NCI-H2196 treated with DMSO at 0.1 percent for 48 hours (cell line): ENCODE measurements at regions not wholly inside any gene's neighbourhood (a gene's known extent, or its start where the extent isn't known, plus 50 kb on each side); places are given as distances from the start of the nearest gene placed in this dataset.

Experiments
- DNase-seq: peaks from one replicate; lab custom pipeline; 2025; ENCODE audit not compliant: unreplicated experiment; lab: John Stamatoyannopoulos, UW

DNA sequence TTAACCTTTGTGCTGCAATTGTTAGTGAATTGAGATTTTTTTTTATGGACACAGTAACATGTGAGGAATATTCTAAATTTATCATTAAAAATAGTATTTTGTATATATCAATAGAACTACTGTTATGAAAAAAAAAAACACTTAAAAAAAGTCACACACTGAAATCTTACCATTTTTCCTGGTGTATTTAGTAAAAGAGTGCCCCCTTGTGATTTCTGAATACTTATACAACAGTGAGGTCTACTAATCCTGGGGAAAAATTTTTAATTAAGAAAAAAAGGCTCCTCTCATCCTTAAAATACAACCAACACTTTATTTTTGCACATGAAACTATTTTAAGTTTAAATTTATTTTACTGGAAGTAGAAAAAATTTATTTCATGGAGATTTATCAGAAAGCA, 56.4 kb upstream of the SPOCK3 start:
- DNase-seq: no peak

DNA sequence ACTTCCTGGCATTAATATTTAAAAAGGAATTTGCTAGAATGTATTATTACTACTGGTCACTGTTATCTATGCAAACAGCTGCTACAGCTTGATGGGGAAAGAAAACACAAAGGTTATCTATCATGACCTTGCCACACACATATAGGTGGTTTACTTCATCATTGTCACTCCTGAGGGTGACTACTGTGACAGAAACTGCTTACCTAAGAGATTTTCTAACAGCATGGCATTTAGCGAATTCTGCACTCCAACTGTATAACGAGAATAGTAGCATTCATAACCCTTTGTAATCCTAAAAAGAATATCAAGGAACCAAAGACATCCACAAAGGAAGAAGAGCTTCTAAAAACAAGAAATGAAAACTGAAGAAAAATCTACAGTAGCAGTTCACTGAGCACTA, 74.6 kb upstream of the SPOCK3 start:
- DNase-seq: no peak

DNA sequence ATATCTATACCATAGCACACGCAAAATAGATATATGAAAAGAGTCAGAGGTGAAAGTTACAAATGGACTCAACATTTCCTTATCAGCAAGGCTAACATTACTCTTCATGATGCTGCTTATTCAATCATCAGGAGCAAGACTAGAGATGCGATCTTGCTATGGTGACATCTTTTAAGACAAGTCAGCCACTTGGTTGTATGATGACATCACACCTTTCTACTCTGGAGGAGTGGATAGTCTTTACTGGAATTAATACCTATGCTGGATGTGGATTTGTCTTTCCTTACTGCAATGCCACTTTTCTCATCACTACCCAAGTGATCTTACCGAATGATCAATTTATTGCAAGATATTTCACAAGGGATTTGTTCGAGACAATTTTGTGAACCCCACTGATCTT, 87.0 kb upstream of the SPOCK3 start:
- DNase-seq: no peak

DNA sequence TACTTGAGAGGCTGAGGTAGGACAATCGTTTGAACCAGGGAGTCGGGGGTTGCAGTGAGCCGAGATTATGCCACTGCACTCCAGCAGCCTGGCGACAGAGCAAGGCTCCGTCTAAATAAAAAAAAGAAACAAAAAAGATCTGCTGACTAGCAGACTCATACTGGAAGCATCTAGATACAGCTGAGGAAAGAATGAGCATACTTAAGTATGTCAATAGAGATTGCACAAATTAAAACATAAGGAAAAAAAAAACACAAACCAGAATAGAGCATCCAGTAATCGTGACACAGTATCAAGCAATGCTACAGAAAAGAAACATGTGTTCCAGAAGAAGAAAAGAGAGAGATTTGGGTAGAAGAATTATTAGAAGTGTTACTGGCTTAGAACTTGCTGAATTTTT, 105.5 kb upstream of the SPOCK3 start:
- no peak for DNase-seq

DNA sequence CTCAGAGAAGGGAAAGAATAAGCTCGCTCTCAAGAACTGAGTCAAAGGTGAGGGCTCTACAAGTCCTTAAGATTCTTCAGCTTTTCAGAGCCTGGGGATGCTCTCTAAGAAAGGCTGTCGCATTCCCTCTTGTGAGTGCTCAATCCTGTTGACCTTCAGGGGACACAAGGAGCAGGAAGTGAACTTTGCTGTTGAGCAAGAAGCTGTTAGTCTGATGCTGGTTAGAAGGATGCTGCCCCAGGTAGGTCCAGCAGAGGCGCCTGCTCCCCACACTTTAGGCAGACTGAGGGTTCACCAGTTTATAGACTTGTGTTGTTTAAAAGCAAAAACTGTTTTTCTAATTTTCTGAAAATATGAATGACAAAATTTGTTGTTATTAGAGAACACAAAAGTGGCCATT, 125.4 kb upstream of the SPOCK3 start:
- no peak for DNase-seq

DNA sequence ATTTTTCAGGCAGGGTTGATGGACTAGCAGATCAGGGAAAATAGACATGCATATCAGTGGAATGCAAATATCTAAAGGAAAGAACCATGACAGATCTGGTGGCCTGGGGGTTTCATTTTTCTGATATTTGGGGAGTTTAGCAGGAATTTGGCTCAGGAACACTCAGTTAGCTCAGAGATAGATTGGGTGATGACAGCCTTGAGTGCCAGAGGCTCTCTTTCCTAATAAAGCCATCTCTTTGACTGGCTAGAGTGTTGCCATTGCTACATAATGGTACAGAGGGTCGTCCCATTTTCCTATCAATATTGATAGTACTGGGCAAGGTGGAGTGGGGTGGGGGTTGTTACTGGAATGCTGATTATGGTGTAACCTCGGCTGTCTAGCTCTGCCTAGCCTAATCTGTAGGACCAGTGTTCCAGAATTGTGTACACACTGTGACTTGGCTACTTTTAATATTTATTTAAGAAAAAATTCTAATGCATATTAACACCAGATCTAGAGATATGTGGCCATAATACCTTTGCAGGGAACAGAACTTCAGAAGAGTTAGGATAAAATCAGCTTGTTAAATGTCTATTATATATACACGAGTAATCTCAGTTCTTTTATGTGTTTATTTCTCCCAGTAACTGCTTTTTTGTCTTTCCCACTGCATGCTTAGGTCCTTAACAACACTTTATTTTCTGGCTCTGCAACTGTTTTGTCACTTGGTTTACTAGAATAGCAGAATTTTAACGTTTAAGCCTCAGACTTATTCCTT, 145.0 kb upstream of the SPOCK3 start:
- DNase-seq: no peak

DNA sequence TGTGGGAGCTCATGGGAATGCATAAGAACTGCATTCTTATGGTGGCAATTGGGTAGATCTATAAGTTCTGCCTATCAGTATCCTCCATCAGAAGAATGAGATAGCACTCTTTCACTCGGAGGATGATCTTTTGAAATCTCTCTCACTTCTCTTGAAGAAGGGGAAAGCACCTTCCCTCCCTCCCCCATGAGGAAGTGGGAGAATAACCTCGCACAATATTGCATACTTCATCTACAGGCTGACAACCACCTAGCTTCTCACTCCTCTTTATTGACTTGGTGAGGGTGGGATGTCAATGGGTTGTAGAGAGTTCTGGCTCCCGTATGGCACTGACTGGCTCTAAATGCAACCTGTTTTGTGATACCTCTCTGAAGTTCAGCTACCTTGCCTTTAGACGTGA, 146.7 kb upstream of the SPOCK3 start:
- no peak for DNase-seq

DNA sequence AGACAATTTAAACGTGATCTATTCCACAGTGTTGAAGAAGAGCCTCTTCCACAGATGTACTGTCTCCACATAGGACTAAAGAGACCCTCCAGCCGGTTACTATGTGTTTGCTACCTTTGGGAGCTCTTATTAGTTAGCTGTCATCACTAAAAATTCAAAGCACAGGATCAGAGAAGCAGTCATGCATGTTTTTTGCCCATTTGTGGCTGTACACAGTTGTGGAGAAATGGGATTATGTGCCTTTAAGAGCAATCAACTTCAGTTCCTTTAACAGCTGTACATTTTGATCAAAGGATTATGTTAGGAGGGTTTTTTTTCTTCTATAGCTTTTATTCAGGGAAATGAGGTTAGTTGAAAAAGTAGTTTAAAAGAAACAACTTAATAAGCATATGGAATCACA, 149.0 kb upstream of the SPOCK3 start:
- DNase-seq: no peak

DNA sequence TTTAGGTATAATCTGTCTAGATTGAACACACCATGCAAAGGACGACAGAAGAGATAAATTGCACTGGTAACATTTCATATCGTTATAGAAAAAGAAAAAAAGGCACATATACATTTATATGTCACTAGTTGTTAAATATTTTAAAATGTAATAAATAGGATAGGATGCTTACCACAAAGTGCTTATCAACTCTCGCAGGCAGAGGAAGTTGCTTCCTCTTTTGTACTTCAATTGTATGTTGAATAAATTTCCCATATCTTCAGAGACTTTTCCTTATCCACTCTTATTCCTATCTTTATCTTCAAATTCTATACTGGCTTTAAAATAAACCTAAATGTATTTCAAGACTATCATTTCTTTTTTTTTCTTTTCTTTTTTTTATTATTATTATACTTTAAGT, 163.3 kb upstream of the SPOCK3 start:
- DNase-seq: no peak

DNA sequence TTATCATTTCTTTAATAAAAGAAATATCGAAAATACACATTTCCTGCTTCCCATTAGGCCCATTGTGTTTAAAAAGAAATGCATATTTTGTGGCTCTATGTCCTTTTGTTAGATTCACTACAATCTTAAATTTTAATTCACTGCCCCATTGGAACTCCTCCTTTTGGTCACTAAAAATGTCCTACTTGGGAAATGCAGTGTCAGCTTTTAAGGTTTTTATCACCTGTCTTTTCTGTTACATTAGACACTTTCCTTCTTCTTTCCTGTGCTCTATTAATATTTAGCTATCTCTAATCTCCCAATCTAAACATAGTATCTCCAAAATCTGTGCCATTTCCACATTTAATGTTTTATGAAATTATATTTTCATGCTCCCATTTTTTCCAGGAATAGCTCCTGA, 164.9 kb upstream of the SPOCK3 start:
- DNase-seq: no peak

DNA sequence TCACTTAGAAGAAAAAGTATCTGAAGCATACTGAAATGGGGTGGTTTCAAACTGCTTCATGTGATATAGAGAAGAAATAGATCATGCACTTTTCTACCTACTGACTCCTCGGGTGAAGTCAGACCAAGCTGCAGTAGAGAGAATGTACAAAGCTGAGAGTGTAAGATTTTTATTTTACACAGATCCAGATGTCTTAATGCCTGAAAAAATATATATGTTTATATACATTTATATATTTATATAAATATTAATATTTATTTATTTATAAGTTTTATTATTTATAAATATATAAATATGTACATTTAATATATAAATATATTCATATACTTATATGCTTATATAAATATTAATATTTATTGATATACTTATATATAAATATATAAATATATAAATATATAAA, 171.9 kb upstream of the SPOCK3 start:
- DNase-seq: no peak

DNA sequence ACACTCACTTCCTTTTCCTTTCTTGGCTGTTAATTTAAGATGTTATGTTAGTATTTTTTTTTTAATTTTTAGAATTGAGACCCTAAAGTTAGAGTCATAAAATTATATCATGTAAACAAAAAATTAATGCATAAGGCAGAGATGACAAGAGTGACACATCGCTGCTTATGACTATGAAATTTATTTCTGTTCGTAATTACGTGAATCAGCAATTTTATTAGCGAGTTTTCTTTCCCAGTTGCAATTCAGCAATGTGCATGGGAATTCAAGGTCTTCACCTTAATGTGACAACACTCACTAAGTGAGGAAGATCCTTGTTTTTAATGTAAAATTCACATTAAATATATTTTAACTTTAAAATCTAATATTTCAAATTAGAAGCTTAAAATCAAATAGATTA, 181.2 kb upstream of the SPOCK3 start:
- DNase-seq: no peak

DNA sequence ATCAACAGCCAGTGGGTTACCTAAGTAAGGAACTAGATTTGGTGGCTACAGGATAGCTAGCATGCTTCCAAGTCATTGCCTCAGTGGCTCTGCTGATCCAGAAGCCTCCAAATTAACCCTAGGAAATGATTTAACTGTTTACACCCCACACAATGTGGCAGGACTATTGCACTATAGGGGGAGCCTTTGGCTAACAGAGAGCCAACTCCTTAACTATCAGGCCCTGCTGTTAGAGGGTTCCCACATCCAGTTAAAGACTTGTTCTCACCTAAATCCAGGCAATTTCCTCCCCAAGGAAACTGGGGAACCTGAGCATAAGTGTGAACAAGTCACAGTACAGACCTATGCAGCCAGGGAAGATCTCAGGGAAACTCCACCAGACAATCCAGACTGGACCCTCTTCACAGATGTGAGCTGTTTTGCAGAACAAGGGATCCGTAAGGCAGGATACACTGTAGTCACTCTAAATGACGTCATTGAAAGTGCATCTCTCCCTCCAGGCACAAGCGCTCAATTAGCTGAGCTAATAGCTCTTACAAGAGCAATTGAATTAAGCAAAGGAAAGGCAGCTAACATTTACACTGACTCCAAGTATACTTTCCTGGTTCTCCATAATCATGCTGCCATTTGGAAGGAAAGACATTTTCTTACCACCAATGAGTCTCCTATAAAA, 185.3 kb upstream of the SPOCK3 start:
- DNase-seq: no peak

DNA sequence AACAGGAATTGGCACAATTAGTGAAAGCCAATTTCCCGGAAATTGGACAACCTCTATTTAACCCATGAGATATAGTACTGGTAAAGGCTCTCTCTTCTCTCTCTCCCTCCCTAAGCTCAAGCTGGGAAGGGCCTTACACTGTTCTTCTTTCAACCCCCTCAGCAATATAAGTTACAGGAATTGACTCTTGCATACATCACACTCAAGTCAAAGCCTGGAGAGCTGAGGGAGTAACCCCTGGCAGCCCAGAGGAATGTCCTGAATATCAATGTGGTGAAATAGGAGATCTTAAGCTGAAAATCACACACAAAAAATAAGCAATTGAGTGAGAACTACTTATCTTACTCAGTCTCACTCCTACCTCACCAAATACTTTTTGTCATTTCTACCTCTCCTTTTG, 186.9 kb upstream of the SPOCK3 start:
- no peak for DNase-seq

DNA sequence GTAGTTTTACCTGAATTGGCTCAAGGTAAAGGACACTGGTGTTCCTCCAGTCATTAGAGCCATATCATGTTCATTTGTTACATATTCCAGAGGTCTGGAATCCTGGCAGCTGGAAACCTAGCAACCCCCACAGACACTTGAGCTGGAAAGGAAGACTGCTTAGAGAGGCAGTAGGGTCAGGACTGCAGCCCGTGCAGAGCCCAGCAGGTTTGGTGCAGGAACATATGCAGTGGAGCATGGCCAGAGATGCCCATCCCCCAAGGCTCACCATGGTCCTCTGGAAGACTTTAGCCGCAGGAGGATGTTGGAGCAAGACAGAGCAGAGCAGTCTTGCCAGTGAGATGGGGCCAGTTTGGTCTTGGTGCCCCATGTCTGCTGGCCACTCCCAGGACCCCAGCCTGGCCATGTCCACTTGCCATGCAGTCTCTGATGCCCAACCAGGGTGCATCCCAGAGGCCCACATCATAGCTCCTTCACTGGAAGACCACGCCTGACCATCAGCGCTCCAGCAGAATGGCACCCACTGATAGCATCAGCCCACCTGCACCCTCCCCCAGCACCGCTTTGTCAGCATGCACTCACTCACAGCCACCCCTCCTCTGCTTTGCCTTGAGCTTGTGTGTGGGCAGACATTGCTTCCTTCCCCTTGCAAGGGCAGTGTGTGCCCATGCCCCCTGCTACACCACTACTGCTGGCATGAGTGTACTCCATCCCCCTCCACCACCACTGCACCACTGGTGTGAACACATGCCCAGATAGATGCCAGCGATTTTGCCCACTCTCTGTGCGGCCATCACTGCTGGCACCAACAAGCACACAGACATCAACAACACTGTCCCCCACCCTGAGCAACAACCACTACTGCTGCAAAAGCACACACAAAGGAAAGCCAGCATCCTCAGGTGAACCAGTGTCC, 190.3 kb upstream of the SPOCK3 start:
- DNase-seq: no peak

DNA sequence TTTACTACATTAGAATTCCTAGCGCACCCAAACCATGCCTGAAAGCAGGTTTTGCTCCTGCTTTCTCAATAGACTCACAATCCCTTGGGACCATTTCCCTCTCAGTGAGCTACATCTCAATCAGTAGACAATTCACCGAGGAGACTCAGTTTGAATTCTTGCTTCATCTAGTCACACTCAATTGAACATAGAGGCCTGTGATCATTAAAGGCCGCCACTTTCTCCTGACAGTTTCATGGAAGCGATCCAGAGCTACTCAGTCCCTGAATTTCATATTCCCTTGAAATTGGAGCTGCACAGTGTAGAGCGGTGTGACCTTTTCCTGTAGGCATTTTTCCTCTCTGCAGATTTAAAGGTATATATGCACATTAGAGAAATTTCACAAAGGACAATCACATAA, 193.9 kb upstream of the SPOCK3 start:
- no peak for DNase-seq

DNA sequence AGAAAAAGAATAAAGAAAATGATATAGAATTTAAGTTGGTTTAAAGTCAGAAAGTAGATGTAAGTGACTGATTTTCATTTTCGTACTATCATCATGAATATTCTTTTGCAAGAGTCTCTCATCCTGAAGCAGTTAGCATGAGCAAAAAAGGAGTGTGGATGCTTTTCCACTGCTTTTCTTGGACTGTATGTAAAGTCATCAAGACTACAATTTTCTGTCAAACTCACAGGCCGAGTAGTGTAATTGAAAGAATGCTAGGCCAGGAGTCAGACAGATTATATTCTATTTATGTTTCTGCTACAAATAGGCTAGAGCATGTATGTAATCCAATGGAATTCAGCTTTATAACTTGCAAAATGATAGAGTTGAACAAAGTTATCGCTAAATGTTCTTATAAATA, 197.1 kb upstream of the SPOCK3 start:
- no peak for DNase-seq

DNA sequence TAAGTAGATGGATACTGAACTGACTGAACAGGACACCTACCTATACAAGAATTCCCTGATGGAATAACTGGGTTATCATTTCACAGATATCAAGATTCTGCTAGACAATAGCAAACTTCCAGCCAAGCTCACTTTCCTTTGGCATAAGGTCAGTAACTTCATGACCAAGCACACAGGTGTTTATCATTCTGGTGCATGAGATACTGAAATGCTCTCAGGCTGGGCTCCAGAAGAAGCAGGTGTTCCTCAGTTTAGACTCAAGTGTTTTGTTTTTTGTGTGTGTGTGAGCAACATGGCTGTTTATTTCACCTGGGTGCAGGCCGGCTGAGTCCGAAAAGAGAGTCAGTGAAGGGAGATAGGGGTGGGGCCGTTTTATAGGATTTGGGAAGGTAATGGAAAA, 201.5 kb upstream of the SPOCK3 start:
- DNase-seq: no peak

DNA sequence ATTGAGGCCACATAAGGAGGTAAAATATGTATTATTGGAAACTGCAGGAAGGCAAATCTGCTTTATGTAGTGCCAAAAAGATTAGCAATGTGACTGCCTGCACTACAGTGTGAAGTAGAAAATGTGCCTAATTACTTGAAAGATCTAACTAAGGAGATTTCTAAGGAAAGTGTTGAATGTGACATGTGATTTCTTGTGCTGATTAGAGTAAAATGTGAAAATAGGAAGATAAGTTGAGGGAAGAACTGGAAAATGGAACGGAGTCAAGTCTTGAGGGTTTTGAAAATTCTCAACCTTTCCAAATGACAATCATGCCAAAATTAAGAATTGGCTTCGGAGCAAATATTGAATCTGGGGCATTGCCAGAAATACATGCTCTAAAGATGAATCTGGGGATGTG, 209.5 kb upstream of the SPOCK3 start:
- DNase-seq: no peak

DNA sequence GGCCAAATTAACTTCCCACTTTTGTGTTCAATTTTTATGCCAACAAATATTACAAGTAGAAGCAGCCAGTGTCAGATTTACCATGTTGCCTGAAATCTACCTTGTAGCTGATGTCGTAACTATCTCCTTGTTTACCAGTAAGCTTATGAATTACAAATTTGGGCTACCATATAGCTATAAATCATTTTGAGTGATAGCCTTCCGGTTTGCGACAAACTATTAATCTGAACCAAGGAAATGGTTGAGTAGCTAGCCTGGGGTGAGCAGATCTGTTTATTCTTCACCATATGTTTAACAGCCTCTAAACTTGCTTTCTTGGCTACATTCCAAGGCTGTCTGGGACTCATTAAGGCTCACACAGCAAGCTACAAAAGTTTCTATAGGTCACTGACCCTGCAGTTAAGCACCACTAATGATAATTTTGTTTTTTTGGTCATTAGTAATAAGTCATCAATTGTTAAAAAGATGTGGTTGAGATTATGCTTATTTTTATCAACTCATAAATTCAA, 218.7 kb upstream of the SPOCK3 start:
- DNase-seq: no peak

DNA sequence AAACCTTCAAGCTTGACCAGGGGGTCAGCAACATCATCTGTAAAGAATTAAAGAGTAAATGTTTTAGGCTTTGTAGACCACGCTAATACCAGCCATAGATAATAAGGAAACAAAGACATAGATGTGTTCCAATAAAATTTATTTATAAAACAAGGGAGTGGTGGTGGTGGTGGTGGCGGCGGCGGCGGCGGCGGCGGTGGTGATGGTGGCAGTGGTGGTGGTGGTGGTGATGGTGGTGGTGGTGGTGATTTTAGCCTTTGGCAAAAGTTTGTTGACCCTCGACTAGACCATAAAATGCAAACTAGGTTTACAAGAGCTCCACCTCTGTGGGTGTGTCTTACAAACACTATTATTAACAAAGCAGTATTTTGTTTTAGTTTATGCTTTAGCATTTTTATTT, 222.3 kb upstream of the SPOCK3 start:
- no peak for DNase-seq

DNA sequence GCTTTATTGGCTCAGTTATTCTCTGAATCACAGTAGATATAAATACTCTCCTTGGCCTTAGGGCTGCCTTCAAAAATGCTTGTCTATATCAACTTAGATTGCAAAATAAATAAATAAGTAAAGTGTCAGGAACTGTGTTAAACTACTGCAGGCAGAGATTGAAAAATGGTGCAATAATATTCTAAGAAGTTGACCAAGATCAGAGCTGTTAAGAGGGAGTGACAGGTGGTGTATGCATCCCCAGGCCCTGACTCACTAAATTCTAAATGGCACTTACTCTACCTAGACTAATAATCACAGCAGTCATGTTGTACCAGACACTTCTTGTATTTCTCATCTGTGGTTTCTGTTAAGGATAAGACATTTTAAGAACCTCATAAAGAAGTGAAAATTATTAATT, 235.1 kb upstream of the SPOCK3 start:
- DNase-seq: no peak
